ENCODE measurements at regions not wholly inside any gene's neighbourhood (a gene's known extent, or its start where the extent isn't known, plus 50 kb on each side); places are given as distances from the start of the nearest gene placed in this dataset.

DNA sequence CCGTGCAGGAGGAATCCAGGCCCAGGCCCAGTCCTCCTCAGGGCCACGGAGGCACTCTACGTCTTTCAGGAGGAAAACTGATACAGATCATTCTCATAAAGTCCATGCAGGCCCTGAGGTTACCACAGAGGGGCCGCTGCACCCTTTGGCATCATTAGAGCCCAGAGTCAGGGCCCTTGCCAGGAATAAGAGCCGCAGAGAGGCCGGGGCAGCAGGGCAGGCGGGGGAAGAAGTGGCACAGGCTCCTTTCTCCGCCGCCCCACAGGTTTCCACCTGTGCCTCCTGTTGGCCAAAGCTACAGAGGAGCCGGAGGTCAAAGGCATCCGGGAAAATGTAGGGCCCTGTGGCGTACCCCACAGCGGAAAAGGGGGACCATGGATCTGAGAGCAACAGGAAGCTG, 366.6 kb upstream of the SHH start:
- Histone ChIP-seq H3K36me3 (ENCODE audit: control insufficient read depth in 2 of 3, insufficient read depth in 3 of 3, low read length in 3 of 3) (no peaks in the 10 kb centered on the region), H3K9ac (ENCODE audit: low read length in 3 of 3) (no peak overlapping the region), H3K9me3 (ENCODE audit: control insufficient read depth in 2 of 3, insufficient read depth in 1 of 3, low read length in 3 of 3) (no peaks in the 10 kb centered on the region), H3K27ac (ENCODE audit: low read depth in 2 of 2, low read length in 2 of 2) (no peak overlapping the region), H3K27me3 (ENCODE audit: control insufficient read depth, insufficient read depth, low read length) (no peaks in the 10 kb centered on the region), H3K4me3 (ENCODE audit: low read length in 3 of 3) (no peak overlapping the region), H3K4me1 (ENCODE audit: control insufficient read depth in 2 of 3, insufficient read depth in 2 of 3, low read depth in 1 of 3, low read length in 3 of 3) (no peaks in the 10 kb centered on the region)
- TF ChIP-seq CTCF (IDR thresholded peaks at IDR 0.05; ENCODE audit: borderline replicate concordance, extremely low read depth, insufficient read depth) = no peak
- intact Hi-C loops (cut with DNase I) = no loop called here
- FAIRE-seq (no peak), DNase-seq (peak in 2 of 5 donors; percentile 15 to 36)

GRCh38 chr7:156178214-156178613, 366.0 kb upstream of the SHH start:
- H3K27me3 ChIP-seq (ENCODE audit: control insufficient read depth, insufficient read depth, low read length) = no peaks in the 10 kb centered on the region
- H3K4me3 ChIP-seq (ENCODE audit: low read length in 3 of 3) = no peak overlapping the region
- no peak overlapping the region for H3K27ac ChIP-seq (ENCODE audit: low read depth in 2 of 2, low read length in 2 of 2)
- DNase-seq = peak in 1 of 5 donors; percentile 16
- intact Hi-C loops (cut with DNase I) = no loop called here
- FAIRE-seq = no peak
- H3K4me1 ChIP-seq (ENCODE audit: control insufficient read depth in 2 of 3, insufficient read depth in 2 of 3, low read depth in 1 of 3, low read length in 3 of 3) = no peaks in the 10 kb centered on the region
- H3K9me3 ChIP-seq (ENCODE audit: control insufficient read depth in 2 of 3, insufficient read depth in 1 of 3, low read length in 3 of 3) = no peaks in the 10 kb centered on the region
- H3K36me3 ChIP-seq (ENCODE audit: control insufficient read depth in 2 of 3, insufficient read depth in 3 of 3, low read length in 3 of 3) = no peaks in the 10 kb centered on the region
- H3K9ac ChIP-seq (ENCODE audit: low read length in 3 of 3) = no peak overlapping the region
- no peak for TF ChIP-seq CTCF (IDR thresholded peaks at IDR 0.05; ENCODE audit: borderline replicate concordance, extremely low read depth, insufficient read depth)

- DNase-seq (no peak), FAIRE-seq (no peak)
- Histone ChIP-seq H3K4me1 (ENCODE audit: control insufficient read depth in 2 of 3, insufficient read depth in 2 of 3, low read depth in 1 of 3, low read length in 3 of 3) (no peaks in the 10 kb centered on the region), H3K27me3 (ENCODE audit: control insufficient read depth, insufficient read depth, low read length) (no peaks in the 10 kb centered on the region), H3K9ac (ENCODE audit: low read length in 3 of 3) (no peak overlapping the region), H3K4me3 (ENCODE audit: low read length in 3 of 3) (no peak overlapping the region), H3K36me3 (ENCODE audit: control insufficient read depth in 2 of 3, insufficient read depth in 3 of 3, low read length in 3 of 3) (no peaks in the 10 kb centered on the region), H3K27ac (ENCODE audit: low read depth in 2 of 2, low read length in 2 of 2) (no peak overlapping the region), H3K9me3 (ENCODE audit: control insufficient read depth in 2 of 3, insufficient read depth in 1 of 3, low read length in 3 of 3) (no peaks in the 10 kb centered on the region)
- no peak for TF ChIP-seq CTCF (IDR thresholded peaks at IDR 0.05; ENCODE audit: borderline replicate concordance, extremely low read depth, insufficient read depth)
- intact Hi-C loops (cut with DNase I) = no loop called here
These were observed 365.3 kb upstream of the SHH start for GRCh38 chr7:156177422-156178055.

GRCh38 chr7:156176039-156176438, 363.8 kb upstream of the SHH start:
- Histone ChIP-seq H3K9me3 (ENCODE audit: control insufficient read depth in 2 of 3, insufficient read depth in 1 of 3, low read length in 3 of 3) (no peaks in the 10 kb centered on the region), H3K4me1 (ENCODE audit: control insufficient read depth in 2 of 3, insufficient read depth in 2 of 3, low read depth in 1 of 3, low read length in 3 of 3) (no peaks in the 10 kb centered on the region), H3K27ac (ENCODE audit: low read depth in 2 of 2, low read length in 2 of 2) (no peak overlapping the region), H3K9ac (ENCODE audit: low read length in 3 of 3) (no peak overlapping the region), H3K36me3 (ENCODE audit: control insufficient read depth in 2 of 3, insufficient read depth in 3 of 3, low read length in 3 of 3) (no peaks in the 10 kb centered on the region), H3K27me3 (ENCODE audit: control insufficient read depth, insufficient read depth, low read length) (no peaks in the 10 kb centered on the region), H3K4me3 (ENCODE audit: low read length in 3 of 3) (no peak overlapping the region)
- intact Hi-C loops (cut with DNase I) = no loop called here
- FAIRE-seq = no peak
- no peak for TF ChIP-seq CTCF (IDR thresholded peaks at IDR 0.05; ENCODE audit: borderline replicate concordance, extremely low read depth, insufficient read depth)
- no peak for DNase-seq

Measured in kidney (tissue), 13 donors.